GM23338 (cell line): ENCODE measurements at regions not wholly inside any gene's neighbourhood (a gene's known extent, or its start where the extent isn't known, plus 50 kb on each side); places are given as distances from the start of the nearest gene placed in this dataset.

Source experiments
- ATAC-seq: fragments of 200-7000 bp; cut with Tn5 transposase; 3 replicates; pipeline ENCODE4 v1.9.1; 2020
- DNase-seq: peaks from one replicate; pipeline ENCODE4 v3.0.0-alpha.2; 2015; ENCODE audit warnings: low spot score
- H2AFZ ChIP-seq: fragments of 200-600 bp; sonication (generic); 2 replicates; pipeline ENCODE4 v1.8.0; 2016; ENCODE audit warnings: antibody characterized with exemption, mild to moderate bottlenecking, moderate library complexity
- H3F3A ChIP-seq: fragments of 200-600 bp; sonication (generic); replicated peaks from 2 replicates; pipeline ENCODE4 v1.8.0; 2017; ENCODE audit warnings: antibody characterized with exemption, mixed run types, low read depth
- H3K27ac ChIP-seq: fragments of 200-600 bp; sonication (generic); 2 replicates; pipeline ENCODE4 v1.6.1; 2016; ENCODE audit warnings: low read depth
- H3K27me3 ChIP-seq: fragments of 200-600 bp; sonication (generic); 2 replicates; pipeline ENCODE4 v1.8.0; 2016; ENCODE audit warnings: mild to moderate bottlenecking, mixed run types, moderate library complexity; ENCODE audit not compliant: insufficient read depth
- H3K36me3 ChIP-seq: fragments of 200-600 bp; sonication (generic); 2 replicates; pipeline ENCODE4 v1.8.0; 2016; ENCODE audit warnings: mild to moderate bottlenecking; ENCODE audit not compliant: insufficient read depth
- H3K4me1 ChIP-seq: fragments of 200-600 bp; sonication (generic); 2 replicates; pipeline ENCODE4 v1.8.0; 2016; ENCODE audit warnings: mild to moderate bottlenecking, moderate library complexity; ENCODE audit not compliant: insufficient read depth
- H3K4me2 ChIP-seq: fragments of 200-600 bp; sonication (generic); 2 replicates; pipeline ENCODE4 v1.7.1; 2017; ENCODE audit warnings: mixed run types
- H3K4me3 ChIP-seq: fragments of 200-600 bp; sonication (generic); 2 replicates; pipeline ENCODE4 v1.6.1; 2016; ENCODE audit warnings: mixed run types
- H3K79me2 ChIP-seq: fragments of 200-600 bp; sonication (generic); replicated peaks from 2 replicates; pipeline ENCODE4 v1.8.0; 2017; ENCODE audit warnings: mild to moderate bottlenecking; ENCODE audit not compliant: insufficient read depth
- H3K9me2 ChIP-seq: fragments of 200-600 bp; sonication (generic); 2 replicates; pipeline ENCODE4 v1.8.0; 2017; ENCODE audit not compliant: insufficient read depth
- H4K20me1 ChIP-seq: fragments of 200-600 bp; sonication (generic); replicated peaks from 2 replicates; pipeline ENCODE4 v1.8.0; 2017; ENCODE audit warnings: mild to moderate bottlenecking; ENCODE audit not compliant: insufficient read depth
- H3K27ac Mint-ChIP-seq: 2 replicates; pipeline ENCODE4 v1.8.0; 2020; ENCODE audit warnings: inconsistent platforms, mild to moderate bottlenecking, moderate library complexity, mixed read lengths
- H3K27me3 Mint-ChIP-seq: 3 replicates; pipeline ENCODE4 v1.8.0; 2022; ENCODE audit warnings: low read depth, mild to moderate bottlenecking, moderate library complexity, mixed read lengths, inconsistent platforms; ENCODE audit not compliant: insufficient read depth, poor library complexity
- H3K36me3 Mint-ChIP-seq: 3 replicates; pipeline ENCODE4 v1.8.0; 2021; ENCODE audit warnings: low read depth, mild to moderate bottlenecking, inconsistent platforms, moderate library complexity, mixed read lengths
- H3K4me1 Mint-ChIP-seq: 3 replicates; pipeline ENCODE4 v1.8.0; 2020; ENCODE audit warnings: mild to moderate bottlenecking, inconsistent platforms, mixed read lengths
- H3K4me3 Mint-ChIP-seq: 3 replicates; pipeline ENCODE4 v1.8.0; 2021; ENCODE audit warnings: moderate library complexity, mild to moderate bottlenecking, inconsistent platforms, mixed read lengths
- H3K9me3 Mint-ChIP-seq: 3 replicates; pipeline ENCODE4 v1.8.0; 2020; ENCODE audit warnings: moderate library complexity, mild to moderate bottlenecking, inconsistent platforms, mixed read lengths
- CREB1 ChIP-seq: fragments of 250-450 bp; sonication (Bioruptor Pico); IDR thresholded peaks from 2 replicates; pipeline ENCODE4 v1.5.0; 2020; ENCODE audit warnings: low read depth, mild to moderate bottlenecking, moderate library complexity
- ETS1 ChIP-seq: IDR thresholded peaks from 2 replicates; pipeline ENCODE4 v1.6.1; 2016; ENCODE audit warnings: antibody characterized with exemption
- JUNB ChIP-seq: IDR thresholded peaks from one replicate; pipeline ENCODE4 v1.6.1; 2016; ENCODE audit warnings: antibody characterized with exemption; ENCODE audit not compliant: unreplicated experiment
- NANOG ChIP-seq: IDR thresholded peaks from 2 replicates; pipeline ENCODE4 v1.6.1; 2016; ENCODE audit warnings: antibody characterized with exemption, borderline replicate concordance
- REST ChIP-seq: IDR thresholded peaks from one replicate; pipeline ENCODE4 v1.6.1; 2018; ENCODE audit warnings: antibody characterized with exemption; ENCODE audit not compliant: unreplicated experiment
- STAT1 ChIP-seq: IDR thresholded peaks from one replicate; pipeline ENCODE4 v1.6.1; 2016; ENCODE audit warnings: antibody characterized with exemption; ENCODE audit not compliant: unreplicated experiment
- ZNF114 ChIP-seq: fragments of 250-450 bp; sonication (Bioruptor Pico); IDR thresholded peaks from 2 replicates; pipeline ENCODE4 v1.5.0; 2020; ENCODE audit warnings: mild to moderate bottlenecking, moderate library complexity
- ZNF462 ChIP-seq: fragments of 250-450 bp; sonication (Bioruptor Pico); IDR thresholded peaks from 2 replicates; pipeline ENCODE4 v1.5.0; 2020; ENCODE audit warnings: mild to moderate bottlenecking, moderate library complexity

- TF ChIP-seq ZNF462 (no peak), STAT1 (no peak), REST (no peak), ZNF114 (CRISPR knock-in tag) (no peak)
Measured at GRCh38 chr16:79712276-79712675, 111.7 kb upstream of the MAF start (continued).

DNA sequence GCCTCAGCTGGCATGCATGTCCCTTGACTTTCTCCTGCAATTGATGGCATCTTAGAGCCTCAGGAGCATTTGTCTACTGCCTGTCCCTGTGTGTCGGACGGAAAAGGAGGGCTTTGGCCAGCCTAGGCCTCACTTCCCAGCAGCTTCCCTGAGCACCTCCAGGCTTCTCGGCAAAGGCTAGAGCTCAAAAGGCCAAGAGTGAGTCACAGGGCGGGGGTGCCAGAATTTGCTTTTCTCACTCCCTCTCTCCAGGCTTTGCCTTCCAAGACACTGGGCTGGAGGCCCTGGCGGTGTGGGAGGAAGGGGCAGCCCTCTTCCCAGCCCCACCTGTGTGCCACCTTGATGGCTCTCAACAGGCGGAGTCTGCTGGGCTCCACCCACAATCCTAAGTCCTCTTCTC lies 107.3 kb upstream of the MAF start:
- Histone ChIP-seq H3F3A (no peaks in the 10 kb centered on the region), H3K4me1 (no peaks in the 10 kb centered on the region), H3K4me2 (no peak overlapping the region), H3K4me3 (no peak overlapping the region), H3K36me3 (no peaks in the 10 kb centered on the region), H3K27me3 (no peaks in the 10 kb centered on the region), H4K20me1 (no peaks in the 10 kb centered on the region), H3K79me2 (no peaks in the 10 kb centered on the region), H3K9me2 (peaks cover 8% of the 10 kb centered on the region), H2AFZ (no peak overlapping the region), H3K27ac (no peak overlapping the region)
- Mint-ChIP-seq H3K4me3 (no peak overlapping the region), H3K27me3 (no peaks in the 10 kb centered on the region), H3K27ac (no peak overlapping the region), H3K9me3 (no peaks in the 10 kb centered on the region; the same call in 2 of the 3 replicates), H3K36me3 (no peaks in the 10 kb centered on the region), H3K4me1 (no peaks in the 10 kb centered on the region)
- no peak for TF ChIP-seq REST
- no peak for TF ChIP-seq JUNB
- TF ChIP-seq NANOG = no peak
- TF ChIP-seq CREB1 = no peak
- no peak for TF ChIP-seq ZNF114 (CRISPR knock-in tag)
- no peak for TF ChIP-seq ETS1
- ATAC-seq = no peak
- no peak for DNase-seq
